Right renal pelvis (tissue), 4 donors: ENCODE measurements at regions not wholly inside any gene's neighbourhood (a gene's known extent, or its start where the extent isn't known, plus 50 kb on each side); places are given as distances from the start of the nearest gene placed in this dataset.

Experiments used
- DNase-seq, 4 donors: peaks; one replicate each; pipeline ENCODE4 v3.0.0-alpha.2; 2013; ENCODE audit warnings: low read depth in 4 of 4, low spot score in 3 of 4, missing footprints in 1 of 4

- DNase-seq = no peak
Measured at GRCh38 chr18:29198834-29199233, 1021.9 kb upstream of the CDH2 start.

- no peak for DNase-seq
Measured at GRCh38 chr18:29196307-29196706, 1019.4 kb upstream of the CDH2 start.

- DNase-seq = no peak
Measured at GRCh38 chr18:29191263-29191662, 1014.3 kb upstream of the CDH2 start.

GRCh38 chr18:29188760-29189159, 1011.8 kb upstream of the CDH2 start:
- DNase-seq = no peak

GRCh38 chr18:29185801-29186200, 1008.9 kb upstream of the CDH2 start:
- DNase-seq = no peak

- no peak for DNase-seq
Measured at GRCh38 chr18:29184654-29185053, 1007.7 kb upstream of the CDH2 start.

GRCh38 chr18:29181151-29181901, 1004.4 kb upstream of the CDH2 start:
- DNase-seq = no peak

- DNase-seq = no peak
Measured at GRCh38 chr18:29176681-29177080, 999.8 kb upstream of the CDH2 start.

- no peak for DNase-seq
Measured at GRCh38 chr18:29174891-29175290, 998.0 kb upstream of the CDH2 start.

GRCh38 chr18:29172756-29173067, 995.8 kb upstream of the CDH2 start:
- DNase-seq = no peak

GRCh38 chr18:29171892-29172755, 995.2 kb upstream of the CDH2 start:
- DNase-seq = no peak

GRCh38 chr18:29169599-29169998, 992.7 kb upstream of the CDH2 start:
- no peak for DNase-seq

- DNase-seq = no peak
Measured at GRCh38 chr18:29164993-29165599, 988.2 kb upstream of the CDH2 start.

GRCh38 chr18:29164020-29164706, 987.2 kb upstream of the CDH2 start:
- no peak for DNase-seq

- DNase-seq = no peak
Measured at GRCh38 chr18:29163596-29163995, 986.7 kb upstream of the CDH2 start.

GRCh38 chr18:29161429-29161828, 984.5 kb upstream of the CDH2 start:
- DNase-seq = no peak

GRCh38 chr18:29160170-29160569, 983.2 kb upstream of the CDH2 start:
- DNase-seq = peak in 1 of 4 donors; percentile 22

- DNase-seq = no peak
Measured at GRCh38 chr18:29157905-29158304, 981.0 kb upstream of the CDH2 start.

GRCh38 chr18:29157057-29157780, 980.3 kb upstream of the CDH2 start:
- DNase-seq = no peak

GRCh38 chr18:29156531-29156930, 979.6 kb upstream of the CDH2 start:
- no peak for DNase-seq
